ENCODE measurements at regions not wholly inside any gene's neighbourhood (a gene's known extent, or its start where the extent isn't known, plus 50 kb on each side); places are given as distances from the start of the nearest gene placed in this dataset.
"Not testable (repeated sequence)": the region's sequence is repeated elsewhere in the genome, so short reads cannot be mapped to it uniquely, and the experiment has no call there.

DNA sequence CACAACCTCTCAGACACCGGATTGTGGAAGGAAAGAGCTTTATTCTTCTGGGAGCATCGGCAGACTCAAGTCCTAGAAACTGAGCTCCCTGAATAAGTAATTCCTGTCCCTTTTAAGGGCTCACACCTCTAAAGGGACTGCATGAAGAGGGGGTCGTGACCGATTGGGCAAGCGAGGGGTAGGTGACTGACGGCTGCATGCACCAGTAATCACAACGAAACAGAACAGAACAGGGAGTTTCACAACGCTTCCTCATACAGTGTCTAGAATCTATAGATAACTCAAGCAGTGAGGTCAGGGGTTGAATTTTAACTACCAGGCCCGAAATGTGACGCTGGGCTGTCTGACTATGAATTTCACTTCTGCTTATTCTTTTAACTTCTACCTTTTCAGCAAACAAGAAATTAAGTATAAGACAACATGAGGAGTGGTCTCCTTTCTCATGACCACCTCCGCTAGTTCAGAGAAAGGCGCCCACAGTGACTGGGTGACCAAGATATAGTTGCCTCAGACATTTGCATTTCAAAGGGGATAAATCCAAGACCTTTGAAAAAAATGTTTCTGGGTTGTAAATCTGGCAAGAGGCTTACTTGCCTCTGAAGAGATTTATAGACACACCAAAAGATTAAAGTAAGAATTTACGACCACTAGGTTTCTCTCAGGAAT lies 88.4 kb upstream of the ATF7IP2 start:
- H3K36me3 ChIP-seq = no peaks in the 10 kb centered on the region
- H3K4me3 ChIP-seq = no peak overlapping the region
- H3K27ac ChIP-seq = peak overlapping the region in 2 of 4 donors; percentile 6 to 25
- DNase-seq = peak; percentile 32
- intact Hi-C loops (cut with DNase I; ENCODE audit: low total_unique reads) = no loop called here
- H3K27me3 ChIP-seq = no peaks in the 10 kb centered on the region
- WGBS, 2 donors (ENCODE audit: low coverage in 1 of 2) = 44 to 48% methylated on average over 13 of the region's 13 CpGs
- H3K9me3 ChIP-seq = no peaks in the 10 kb centered on the region
- no peaks in the 10 kb centered on the region for H3K4me1 ChIP-seq
- TF ChIP-seq POLR2AphosphoS5 (IDR thresholded peaks at IDR 0.05) (no peak), POLR2A (IDR thresholded peaks at IDR 0.05) (no peak), EP300 (IDR thresholded peaks at IDR 0.05; ENCODE audit: low read depth) (no peak)
- TF ChIP-seq, protein P1, sequence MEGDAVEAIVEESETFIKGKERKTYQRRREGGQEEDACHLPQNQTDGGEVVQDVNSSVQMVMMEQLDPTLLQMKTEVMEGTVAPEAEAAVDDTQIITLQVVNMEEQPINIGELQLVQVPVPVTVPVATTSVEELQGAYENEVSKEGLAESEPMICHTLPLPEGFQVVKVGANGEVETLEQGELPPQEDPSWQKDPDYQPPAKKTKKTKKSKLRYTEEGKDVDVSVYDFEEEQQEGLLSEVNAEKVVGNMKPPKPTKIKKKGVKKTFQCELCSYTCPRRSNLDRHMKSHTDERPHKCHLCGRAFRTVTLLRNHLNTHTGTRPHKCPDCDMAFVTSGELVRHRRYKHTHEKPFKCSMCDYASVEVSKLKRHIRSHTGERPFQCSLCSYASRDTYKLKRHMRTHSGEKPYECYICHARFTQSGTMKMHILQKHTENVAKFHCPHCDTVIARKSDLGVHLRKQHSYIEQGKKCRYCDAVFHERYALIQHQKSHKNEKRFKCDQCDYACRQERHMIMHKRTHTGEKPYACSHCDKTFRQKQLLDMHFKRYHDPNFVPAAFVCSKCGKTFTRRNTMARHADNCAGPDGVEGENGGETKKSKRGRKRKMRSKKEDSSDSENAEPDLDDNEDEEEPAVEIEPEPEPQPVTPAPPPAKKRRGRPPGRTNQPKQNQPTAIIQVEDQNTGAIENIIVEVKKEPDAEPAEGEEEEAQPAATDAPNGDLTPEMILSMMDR (IDR thresholded peaks at IDR 0.05) = no peak
- in situ Hi-C loops (cut with MboI; ENCODE audit: low pct_ligation_motif_present in 1 of 4, low pct_unique_long_range_greater_than_20kb in 1 of 4, low sequenced_read_pairs in 3 of 4) = no loop called here

DNA sequence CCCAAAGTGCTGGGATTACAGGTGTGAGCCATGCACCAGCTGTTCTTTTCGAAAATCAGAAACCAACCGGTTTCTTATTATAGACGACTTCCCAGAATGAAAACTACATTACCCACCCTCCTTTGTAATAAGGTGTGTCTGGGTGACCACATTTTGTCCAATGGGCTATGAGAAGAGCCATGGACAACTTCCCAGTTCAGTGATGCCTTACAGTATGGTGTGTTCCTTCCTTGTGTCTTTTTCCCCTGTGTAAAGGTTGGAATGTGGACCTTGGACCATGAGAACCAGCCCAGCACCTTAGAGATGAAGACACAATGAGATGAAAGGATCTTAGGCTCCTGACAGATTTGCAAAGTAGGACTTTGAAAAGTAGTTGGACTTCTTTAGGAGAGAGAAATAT lies 85.0 kb upstream of the ATF7IP2 start:
- TF ChIP-seq EP300 (IDR thresholded peaks at IDR 0.05; ENCODE audit: low read depth) (no peak), POLR2A (IDR thresholded peaks at IDR 0.05) (no peak)
- Histone ChIP-seq H3K4me1 (no peaks in the 10 kb centered on the region), H3K4me3 (no peak overlapping the region), H3K27me3 (no peaks in the 10 kb centered on the region), H3K36me3 (no peaks in the 10 kb centered on the region), H3K27ac (no peak overlapping the region), H3K9me3 (no peaks in the 10 kb centered on the region)
- WGBS, 2 donors (ENCODE audit: low coverage in 1 of 2) = 81 to 100% methylated on average over 2 to 3 of the region's 3 CpGs
- in situ Hi-C loops (cut with MboI; ENCODE audit: low pct_ligation_motif_present in 1 of 4, low pct_unique_long_range_greater_than_20kb in 1 of 4, low sequenced_read_pairs in 3 of 4) (no loop called here), intact Hi-C loops (cut with DNase I; ENCODE audit: low total_unique reads) (no loop called here)
- DNase-seq = no peak

DNA sequence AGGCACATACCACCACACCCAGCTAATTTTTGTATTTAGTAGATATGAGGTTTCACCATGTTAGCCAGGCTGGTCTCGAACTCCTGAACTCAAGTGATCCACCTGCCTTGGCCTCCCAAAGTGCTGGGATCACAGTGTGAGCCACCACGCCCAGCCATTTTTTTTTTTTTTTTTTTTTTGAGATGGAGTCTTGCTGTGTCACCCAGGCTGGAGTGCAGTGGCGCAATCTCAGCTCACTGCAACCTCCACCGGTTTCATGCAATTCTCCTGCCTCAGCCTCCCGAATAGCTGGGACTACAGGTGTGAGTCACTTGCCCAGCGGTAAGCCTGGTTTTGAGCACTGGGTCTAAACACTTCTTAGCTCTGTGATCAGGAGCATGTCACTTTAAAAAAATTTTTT lies 84.3 kb upstream of the ATF7IP2 start:
- DNase-seq; H3K27me3 ChIP-seq; H3K9me3 ChIP-seq; H3K27ac ChIP-seq; in situ Hi-C loops (cut with MboI; ENCODE audit: low pct_ligation_motif_present in 1 of 4, low pct_unique_long_range_greater_than_20kb in 1 of 4, low sequenced_read_pairs in 3 of 4); H3K4me1 ChIP-seq; H3K36me3 ChIP-seq; H3K4me3 ChIP-seq; intact Hi-C loops (cut with DNase I; ENCODE audit: low total_unique reads): not testable (repeated sequence)
- WGBS, 2 donors (ENCODE audit: low coverage in 1 of 2) = 92 to 100% methylated on average over 2 to 6 of the region's 6 CpGs

DNA sequence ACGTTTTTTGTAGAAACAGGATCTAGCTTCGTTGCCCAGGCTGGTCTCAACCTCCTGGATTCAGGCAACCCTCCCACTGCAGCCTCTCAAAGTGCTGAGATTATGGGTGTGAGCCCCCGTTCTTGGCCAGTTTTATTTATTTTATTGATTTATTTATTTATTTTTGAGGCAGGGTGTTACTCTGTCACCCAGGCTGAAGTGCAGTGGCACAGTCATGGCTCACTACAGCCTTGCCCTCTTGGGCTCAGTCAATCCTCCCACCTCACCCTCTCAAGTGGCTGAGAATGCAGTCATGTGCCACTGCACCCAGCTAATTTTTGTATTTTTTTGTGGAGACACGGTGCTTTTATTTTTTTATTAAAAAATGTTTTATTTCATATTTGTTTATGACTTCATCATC lies 79.9 kb upstream of the ATF7IP2 start:
- Histone ChIP-seq H3K4me1 (no peaks in the 10 kb centered on the region), H3K9me3 (no peaks in the 10 kb centered on the region), H3K27me3 (no peaks in the 10 kb centered on the region), H3K4me3 (no peak overlapping the region), H3K27ac (no peak overlapping the region), H3K36me3 (no peaks in the 10 kb centered on the region)
- in situ Hi-C loops (cut with MboI; ENCODE audit: low pct_ligation_motif_present in 1 of 4, low pct_unique_long_range_greater_than_20kb in 1 of 4, low sequenced_read_pairs in 3 of 4) = no loop called here
- WGBS, 2 donors (ENCODE audit: low coverage in 1 of 2) = 68 to 75% methylated on average over 4 of the region's 4 CpGs
- intact Hi-C loops (cut with DNase I; ENCODE audit: low total_unique reads) = no loop called here
- DNase-seq = no peak
- TF ChIP-seq, protein P1 (IDR thresholded peaks at IDR 0.05) = no peak
- TF ChIP-seq POLR2AphosphoS5 (IDR thresholded peaks at IDR 0.05) = no peak
- no peak for TF ChIP-seq POLR2A (IDR thresholded peaks at IDR 0.05)
- no peak for TF ChIP-seq EP300 (IDR thresholded peaks at IDR 0.05; ENCODE audit: low read depth)

DNA sequence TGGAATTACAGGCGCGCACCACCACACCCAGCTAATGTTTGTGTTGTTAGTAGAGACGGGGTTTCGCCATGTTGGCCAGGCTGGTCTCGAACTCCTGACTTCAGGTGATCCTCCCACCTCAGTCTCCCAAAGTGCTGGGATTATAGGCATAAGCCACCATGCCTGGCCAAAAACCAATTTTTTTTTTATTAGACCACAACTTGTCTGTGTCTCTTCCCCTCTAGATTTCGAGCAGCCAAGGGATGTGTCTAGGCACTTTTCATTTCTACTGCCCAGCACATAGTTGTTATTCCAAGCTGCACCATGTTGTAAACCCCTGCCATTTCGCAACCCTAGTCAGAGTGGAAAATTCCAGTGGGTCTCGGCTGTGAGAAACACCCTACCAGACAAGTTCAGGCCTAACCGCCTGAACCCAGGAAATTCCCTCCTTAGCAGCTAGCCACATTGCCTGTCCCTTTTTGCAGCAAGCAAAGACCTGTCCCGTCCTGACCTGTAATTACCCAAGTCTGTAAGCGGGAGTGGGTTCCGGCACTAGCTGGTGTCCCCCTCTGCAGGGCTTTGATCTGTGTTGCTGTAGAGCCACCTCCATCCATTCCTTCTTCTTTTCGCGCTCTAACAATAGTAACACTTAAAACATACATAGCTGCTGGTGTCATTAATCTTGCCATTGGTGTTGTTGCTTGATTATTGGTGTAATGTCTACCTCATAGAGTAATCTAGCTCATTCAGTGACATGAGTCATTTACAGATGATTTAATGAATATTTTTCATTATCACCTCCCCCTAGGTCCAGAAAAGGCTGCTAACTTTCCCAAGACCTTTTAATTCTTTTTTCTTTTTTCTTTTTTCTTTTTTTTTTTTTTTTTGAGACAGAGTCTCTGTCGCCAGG lies 77.3 kb upstream of the ATF7IP2 start:
- intact Hi-C loops (cut with DNase I; ENCODE audit: low total_unique reads) (no loop called here), in situ Hi-C loops (cut with MboI; ENCODE audit: low pct_ligation_motif_present in 1 of 4, low pct_unique_long_range_greater_than_20kb in 1 of 4, low sequenced_read_pairs in 3 of 4) (no loop called here)
- H3K36me3 ChIP-seq = no peaks in the 10 kb centered on the region
- H3K27ac ChIP-seq = no peak overlapping the region
- no peaks in the 10 kb centered on the region for H3K9me3 ChIP-seq
- no peaks in the 10 kb centered on the region for H3K27me3 ChIP-seq
- no peak for DNase-seq
- TF ChIP-seq EP300 (IDR thresholded peaks at IDR 0.05; ENCODE audit: low read depth) (no peak), POLR2A (IDR thresholded peaks at IDR 0.05) (no peak), POLR2AphosphoS5 (IDR thresholded peaks at IDR 0.05) (no peak)
- TF ChIP-seq, protein P1 (IDR thresholded peaks at IDR 0.05) = no peak
- H3K4me1 ChIP-seq = no peaks in the 10 kb centered on the region
- H3K4me3 ChIP-seq = no peak overlapping the region
- 75 to 82% methylated on average over 4 to 15 of the region's 15 CpGs for WGBS, 2 donors (ENCODE audit: low coverage in 1 of 2)

Data from transverse colon (tissue), 4 donors.